Nephron (organoid): ENCODE measurements at regions not wholly inside any gene's neighbourhood (a gene's known extent, or its start where the extent isn't known, plus 50 kb on each side); places are given as distances from the start of the nearest gene placed in this dataset.

Source experiments
- H3K27ac Mint-ChIP-seq, 3 experiments: 2 replicates each; pipeline ENCODE4 v1.8.0; 2020; ENCODE audit warnings: mixed read lengths in 3 of 3, mild to moderate bottlenecking in 2 of 3, moderate library complexity in 1 of 3
- H3K27me3 Mint-ChIP-seq: 2 replicates; pipeline ENCODE4 v1.8.0; 2021; ENCODE audit warnings: low read depth, mild to moderate bottlenecking, moderate library complexity, mixed read lengths
- H3K36me3 Mint-ChIP-seq: 2 replicates; pipeline ENCODE4 v1.8.0; 2020; ENCODE audit warnings: low read depth, mixed read lengths
- H3K4me1 Mint-ChIP-seq: 2 replicates; pipeline ENCODE4 v1.8.0; 2020; ENCODE audit warnings: mixed read lengths
- H3K4me3 Mint-ChIP-seq, 3 experiments: 2 replicates each; pipeline ENCODE4 v1.8.0; 2020; ENCODE audit warnings: mild to moderate bottlenecking in 3 of 3, mixed read lengths in 3 of 3, moderate library complexity in 2 of 3
- H3K9me3 Mint-ChIP-seq: 2 replicates; pipeline ENCODE4 v1.8.0; 2020; ENCODE audit warnings: mixed read lengths
- TF ChIP-seq, protein P1 (sequence below), 3 experiments: fragments of 200-600 bp; sonication (generic); IDR thresholded peaks; one replicate each; pipeline ENCODE4 v1.5.0; 2021; ENCODE audit warnings: antibody characterized with exemption in 3 of 3; ENCODE audit not compliant: unreplicated experiment in 3 of 3

DNA sequence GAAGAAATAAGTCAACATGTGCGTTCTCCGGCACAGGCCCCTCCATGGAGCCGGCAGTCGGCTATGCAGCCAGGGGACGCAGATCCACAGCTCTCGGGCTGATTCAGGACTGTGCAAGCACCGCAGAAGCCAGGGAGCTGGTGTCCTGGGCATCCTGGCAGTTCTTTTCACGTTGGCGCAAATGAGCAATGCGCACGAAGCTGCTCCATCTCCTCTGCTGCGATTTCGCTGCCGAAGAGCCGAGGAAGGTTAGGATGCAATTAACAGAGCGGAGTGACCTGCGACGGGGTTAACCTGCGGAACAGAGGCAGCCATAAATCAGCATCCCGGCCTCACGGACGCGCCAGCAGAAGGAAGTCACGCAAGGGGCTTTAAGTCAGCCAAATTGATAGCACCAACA is 107.1 kb upstream of the POU3F3 start:
- Mint-ChIP-seq H3K4me3 (no peak overlapping the region), H3K36me3 (no peaks in the 10 kb centered on the region), H3K27me3 (peaks cover 54% of the 10 kb centered on the region), H3K9me3 (no peaks in the 10 kb centered on the region), H3K4me1 (no peaks in the 10 kb centered on the region), H3K27ac (no peak overlapping the region)
- TF ChIP-seq, protein P1, sequence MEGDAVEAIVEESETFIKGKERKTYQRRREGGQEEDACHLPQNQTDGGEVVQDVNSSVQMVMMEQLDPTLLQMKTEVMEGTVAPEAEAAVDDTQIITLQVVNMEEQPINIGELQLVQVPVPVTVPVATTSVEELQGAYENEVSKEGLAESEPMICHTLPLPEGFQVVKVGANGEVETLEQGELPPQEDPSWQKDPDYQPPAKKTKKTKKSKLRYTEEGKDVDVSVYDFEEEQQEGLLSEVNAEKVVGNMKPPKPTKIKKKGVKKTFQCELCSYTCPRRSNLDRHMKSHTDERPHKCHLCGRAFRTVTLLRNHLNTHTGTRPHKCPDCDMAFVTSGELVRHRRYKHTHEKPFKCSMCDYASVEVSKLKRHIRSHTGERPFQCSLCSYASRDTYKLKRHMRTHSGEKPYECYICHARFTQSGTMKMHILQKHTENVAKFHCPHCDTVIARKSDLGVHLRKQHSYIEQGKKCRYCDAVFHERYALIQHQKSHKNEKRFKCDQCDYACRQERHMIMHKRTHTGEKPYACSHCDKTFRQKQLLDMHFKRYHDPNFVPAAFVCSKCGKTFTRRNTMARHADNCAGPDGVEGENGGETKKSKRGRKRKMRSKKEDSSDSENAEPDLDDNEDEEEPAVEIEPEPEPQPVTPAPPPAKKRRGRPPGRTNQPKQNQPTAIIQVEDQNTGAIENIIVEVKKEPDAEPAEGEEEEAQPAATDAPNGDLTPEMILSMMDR (IDR thresholded peaks at IDR 0.05; ENCODE audit: unreplicated experiment in 3 of 3) = no peak

- H3K4me1 Mint-ChIP-seq = no peaks in the 10 kb centered on the region
- peaks cover 44% of the 10 kb centered on the region for H3K27me3 Mint-ChIP-seq
- no peak overlapping the region for H3K4me3 Mint-ChIP-seq
- H3K36me3 Mint-ChIP-seq = no peaks in the 10 kb centered on the region
- TF ChIP-seq, protein P1 (IDR thresholded peaks at IDR 0.05; ENCODE audit: unreplicated experiment in 3 of 3) = no peak
- H3K9me3 Mint-ChIP-seq = no peaks in the 10 kb centered on the region
- no peak overlapping the region for H3K27ac Mint-ChIP-seq
Observed at GRCh38 chr2:104749856-104750460, 104.0 kb upstream of the POU3F3 start.

DNA sequence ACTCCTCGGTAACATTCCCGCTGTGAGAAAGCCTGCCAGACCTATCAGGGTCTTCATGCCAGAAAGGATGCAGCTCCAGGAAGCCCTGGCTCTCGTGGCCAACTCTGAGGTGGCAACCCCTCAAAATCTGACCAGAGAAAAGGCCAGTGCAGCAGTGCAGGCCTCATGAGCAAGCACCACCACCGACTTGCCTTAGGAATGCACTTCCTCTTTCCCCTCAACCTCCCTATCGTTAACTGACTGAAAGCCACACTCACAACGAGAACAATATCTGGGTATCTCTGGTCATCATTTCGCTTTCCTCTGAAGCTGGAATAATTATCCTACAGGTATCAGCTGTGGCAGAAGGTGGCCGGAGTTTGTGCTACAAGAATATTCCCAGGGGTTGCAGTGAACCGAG is 101.4 kb upstream of the POU3F3 start:
- TF ChIP-seq, protein P1 (IDR thresholded peaks at IDR 0.05; ENCODE audit: unreplicated experiment in 3 of 3) = no peak
- H3K27me3 Mint-ChIP-seq = peaks cover 34% of the 10 kb centered on the region
- H3K27ac Mint-ChIP-seq = no peak overlapping the region
- no peak overlapping the region for H3K4me3 Mint-ChIP-seq
- H3K9me3 Mint-ChIP-seq = no peaks in the 10 kb centered on the region
- H3K4me1 Mint-ChIP-seq = peaks cover under 1% of the 10 kb centered on the region
- H3K36me3 Mint-ChIP-seq = no peaks in the 10 kb centered on the region

- no peaks in the 10 kb centered on the region for H3K9me3 Mint-ChIP-seq
- TF ChIP-seq, protein P1 (IDR thresholded peaks at IDR 0.05; ENCODE audit: unreplicated experiment in 3 of 3) = no peak
Observed at GRCh38 chr2:104755026-104755878, 98.7 kb upstream of the POU3F3 start.

DNA sequence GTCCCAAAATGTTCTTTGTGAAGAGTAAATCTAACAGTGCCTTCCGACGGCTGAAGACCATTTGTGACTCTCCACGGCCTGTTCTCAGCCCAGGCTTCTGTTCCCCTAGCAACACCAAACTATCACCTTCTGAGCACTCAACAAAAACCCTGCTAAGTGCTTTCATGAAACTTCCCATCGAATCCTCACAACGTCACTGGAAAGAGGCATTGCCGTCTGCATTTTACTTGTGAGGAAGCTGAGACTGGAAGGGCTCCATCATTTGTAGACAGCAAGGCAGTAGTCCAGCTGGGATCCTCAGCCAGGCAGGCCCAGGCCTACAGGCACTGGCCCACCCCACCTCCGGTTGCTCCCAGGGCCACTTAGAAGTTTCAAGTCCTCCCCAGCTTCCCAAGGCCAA is 97.8 kb upstream of the POU3F3 start:
- Mint-ChIP-seq H3K4me3 (no peak overlapping the region), H3K27ac (no peak overlapping the region), H3K9me3 (no peaks in the 10 kb centered on the region), H3K4me1 (peaks cover 9% of the 10 kb centered on the region), H3K27me3 (peaks cover 10% of the 10 kb centered on the region), H3K36me3 (no peaks in the 10 kb centered on the region)
- TF ChIP-seq, protein P1 (IDR thresholded peaks at IDR 0.05; ENCODE audit: unreplicated experiment in 3 of 3) = no peak

More at GRCh38 chr2:104755026-104755878, 98.7 kb upstream of the POU3F3 start:
- H3K36me3 Mint-ChIP-seq = no peaks in the 10 kb centered on the region
- H3K4me1 Mint-ChIP-seq = peaks cover 9% of the 10 kb centered on the region
- no peak overlapping the region for H3K4me3 Mint-ChIP-seq
- no peak overlapping the region for H3K27ac Mint-ChIP-seq
- H3K27me3 Mint-ChIP-seq = peaks cover 14% of the 10 kb centered on the region
